HG03025 (cell line): ENCODE measurements at regions not wholly inside any gene's neighbourhood (a gene's known extent, or its start where the extent isn't known, plus 50 kb on each side); places are given as distances from the start of the nearest gene placed in this dataset.
"Not testable (repeated sequence)": the region's sequence is repeated elsewhere in the genome, so short reads cannot be mapped to it uniquely, and the experiment has no call there.

Source experiments
- ATAC-seq: cut with Tn5 transposase; IDR thresholded peaks from one replicate; pipeline ENCODE4 v1.9.1; 2021; ENCODE audit warnings: mild to moderate bottlenecking, moderate library complexity; ENCODE audit not compliant: unreplicated experiment, low FRiP score

- no peak for ATAC-seq
These were observed 249.5 kb downstream of the PRELID2 start for GRCh38 chr5:145585443-145586148.

- ATAC-seq, result no peak
These were observed 255.8 kb downstream of the PRELID2 start for GRCh38 chr5:145579301-145579700.

GRCh38 chr5:145574889-145575573, 260.1 kb downstream of the PRELID2 start:
- ATAC-seq, result no peak

- no peak for ATAC-seq
These were observed 266.6 kb downstream of the PRELID2 start for GRCh38 chr5:145568581-145568980.

GRCh38 chr5:145562931-145563330, 272.2 kb downstream of the PRELID2 start:
- ATAC-seq, result no peak

GRCh38 chr5:145558288-145558687, 276.9 kb downstream of the PRELID2 start:
- no peak for ATAC-seq

- no peak for ATAC-seq
These were observed 277.8 kb downstream of the PRELID2 start for GRCh38 chr5:145557345-145557744.

DNA sequence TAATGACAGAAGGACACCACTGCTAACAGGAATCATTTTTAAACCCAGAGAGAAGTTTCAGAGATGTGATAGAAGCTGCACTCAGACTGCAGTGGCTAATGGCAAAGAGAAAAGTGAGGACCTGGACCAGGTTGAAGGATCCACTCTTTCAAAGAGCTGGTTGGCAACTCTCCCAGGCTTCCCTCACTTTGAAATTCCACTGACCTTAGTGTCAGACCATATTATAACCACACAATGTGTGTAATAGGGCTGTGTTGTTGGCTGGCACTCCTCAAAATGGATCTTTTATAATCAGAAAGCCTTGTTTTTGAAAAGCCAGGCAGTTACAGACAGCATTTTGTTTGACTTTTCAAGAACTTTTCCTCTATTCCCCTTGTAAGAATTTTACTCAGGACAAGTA, 280.7 kb downstream of the PRELID2 start:
- ATAC-seq, result no peak

GRCh38 chr5:145553177-145553576, 282.0 kb downstream of the PRELID2 start:
- no peak for ATAC-seq

DNA sequence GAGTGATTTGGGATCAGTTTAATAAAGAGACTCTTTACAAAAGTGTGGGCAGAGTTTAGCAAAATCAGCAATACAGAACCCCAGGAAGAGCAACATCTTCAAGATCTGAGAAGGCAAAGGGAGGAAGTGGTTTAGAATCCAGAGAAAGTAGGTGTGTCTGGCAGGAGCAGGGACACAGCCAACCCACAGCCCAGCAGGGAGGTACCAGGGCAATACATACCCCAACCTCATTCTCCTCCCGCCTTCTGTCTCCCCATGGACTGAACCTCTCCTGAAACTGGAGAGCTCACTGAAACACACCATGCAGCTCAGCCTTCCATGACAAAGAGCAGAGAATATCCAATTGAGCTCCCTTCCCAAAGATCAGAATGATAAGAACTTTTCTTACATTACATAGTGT, 283.4 kb downstream of the PRELID2 start:
- no peak for ATAC-seq

GRCh38 chr5:145548097-145548496, 287.0 kb downstream of the PRELID2 start:
- ATAC-seq, result no peak

GRCh38 chr5:145544401-145544800, 290.7 kb downstream of the PRELID2 start:
- no peak for ATAC-seq

DNA sequence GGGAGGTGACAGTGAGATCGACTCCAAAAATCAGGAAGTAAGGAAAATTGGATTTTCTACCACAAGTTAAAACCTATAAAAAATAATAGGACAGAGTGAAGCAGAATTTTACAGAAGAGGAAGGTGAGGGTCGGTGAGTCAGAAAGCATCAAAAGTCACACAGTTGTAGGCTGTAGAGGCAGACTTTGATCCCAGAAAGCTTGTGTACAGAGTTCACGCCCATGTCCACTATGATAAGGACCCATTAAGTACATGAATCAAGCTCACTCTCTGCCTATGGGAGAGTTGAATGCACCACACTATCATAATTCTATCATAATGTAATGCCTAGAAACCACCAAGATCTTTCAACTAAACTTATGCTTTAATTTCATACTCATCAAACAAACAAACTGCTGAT, 291.2 kb downstream of the PRELID2 start:
- ATAC-seq, result no peak

DNA sequence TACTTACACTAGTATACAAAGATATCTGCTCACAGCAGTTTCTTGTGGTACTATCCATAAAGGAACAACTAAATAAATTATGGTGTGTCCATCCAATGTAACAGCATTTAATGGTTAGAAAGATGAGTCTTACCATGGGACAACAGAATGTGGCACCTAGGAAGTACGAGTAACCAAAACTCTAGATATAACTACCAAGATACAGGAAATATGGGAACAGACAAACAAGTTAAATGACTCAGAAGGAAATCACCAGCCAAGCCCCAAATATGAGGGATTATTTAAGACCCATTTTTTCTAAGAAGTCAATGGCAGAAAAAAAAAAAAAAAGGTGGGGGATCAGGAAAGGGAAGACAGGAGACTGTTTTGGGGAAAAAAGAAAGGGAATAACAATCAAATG, 294.8 kb downstream of the PRELID2 start:
- no peak for ATAC-seq

DNA sequence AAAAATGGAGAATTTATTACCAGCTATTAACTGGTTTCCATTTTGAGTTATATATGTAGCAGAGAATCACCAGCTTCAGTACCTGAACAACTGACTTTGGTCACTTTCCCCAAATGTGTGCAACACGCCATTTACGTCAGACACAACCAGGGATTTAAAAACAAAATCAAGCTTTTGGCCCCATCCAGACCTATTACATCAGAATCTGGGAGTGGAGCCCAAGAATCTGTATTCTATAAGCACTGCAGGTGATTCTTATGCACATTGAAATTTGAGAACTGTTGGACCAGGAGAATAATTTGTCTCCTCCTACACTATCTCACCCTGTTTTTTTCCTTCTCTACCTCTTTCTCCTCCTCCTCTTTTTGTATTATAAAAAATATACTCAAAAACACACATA, 295.9 kb downstream of the PRELID2 start:
- ATAC-seq, result no peak

GRCh38 chr5:145536133-145536532, 299.0 kb downstream of the PRELID2 start:
- no peak for ATAC-seq

DNA sequence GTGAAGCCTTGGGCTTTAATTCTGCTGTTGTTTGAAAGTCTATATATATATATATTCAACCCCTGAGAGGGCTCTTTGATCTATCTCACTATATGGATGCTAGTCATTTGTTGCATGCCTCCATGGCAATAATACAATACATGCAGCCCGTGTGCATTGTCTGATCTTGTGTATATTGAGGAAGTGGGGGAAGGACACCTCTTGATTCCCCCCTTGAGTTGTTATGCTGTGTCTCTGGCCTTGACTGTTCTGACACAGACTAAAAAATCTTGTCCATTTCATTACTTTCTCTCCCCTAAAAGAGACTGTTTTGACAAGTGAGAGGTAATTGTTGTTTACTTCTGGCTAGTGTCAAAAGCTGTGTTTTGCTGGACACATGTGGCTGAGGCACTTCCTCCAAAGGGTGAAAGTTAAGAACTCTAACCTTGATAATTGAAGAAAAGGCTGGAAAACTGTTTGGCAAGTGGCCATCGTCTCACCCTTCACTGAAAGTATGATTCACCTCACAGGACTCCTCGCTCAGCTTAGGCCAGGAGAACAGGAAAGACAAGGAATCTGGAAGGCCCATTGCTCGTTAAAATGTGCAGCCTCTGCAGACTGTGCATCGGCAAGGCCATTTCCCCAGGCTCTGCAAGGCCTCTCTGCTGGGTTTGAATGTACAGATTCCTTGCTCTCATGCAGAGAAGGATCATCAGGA, 304.0 kb downstream of the PRELID2 start:
- no peak for ATAC-seq

- ATAC-seq, result no peak
These were observed 313.6 kb downstream of the PRELID2 start for GRCh38 chr5:145521523-145521922.

- no peak for ATAC-seq
These were observed 314.1 kb downstream of the PRELID2 start for GRCh38 chr5:145521066-145521465.

GRCh38 chr5:145520335-145520734, 314.8 kb downstream of the PRELID2 start:
- ATAC-seq, result no peak

- ATAC-seq, result not testable (repeated sequence)
These were observed 317.6 kb downstream of the PRELID2 start for GRCh38 chr5:145517588-145517987.

DNA sequence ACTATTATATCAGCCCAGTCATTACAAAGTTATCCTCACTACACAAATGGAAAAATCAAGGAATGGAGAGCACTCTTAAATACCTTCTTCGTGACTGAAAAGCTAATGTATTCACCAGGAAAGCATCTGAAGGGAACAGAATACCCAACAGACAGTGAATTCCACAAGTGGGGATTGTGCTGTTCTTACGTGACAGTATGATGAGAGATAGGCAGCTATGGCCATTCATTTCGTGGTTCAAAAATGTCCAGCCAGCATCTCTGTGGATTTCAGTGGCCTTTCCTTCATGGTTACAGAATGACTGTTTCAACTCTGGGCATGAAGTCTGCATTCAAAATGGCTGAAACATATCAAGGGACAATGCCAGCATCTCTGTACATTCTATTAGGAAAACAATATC, 323.8 kb downstream of the PRELID2 start:
- ATAC-seq, result no peak
